Inflammatory macrophage treated with lipopolysaccharide for 4 hours (primary cell): ENCODE measurements at regions not wholly inside any gene's neighbourhood (a gene's known extent, or its start where the extent isn't known, plus 50 kb on each side); places are given as distances from the start of the nearest gene placed in this dataset.
A peak's percentile ranks its signal among the peaks of the same experiment; 100 is the strongest.
"Not testable (repeated sequence)": the region's sequence is repeated elsewhere in the genome, so short reads cannot be mapped to it uniquely, and the experiment has no call there.

Experiments used
- DNase-seq: peaks from one replicate; pipeline ENCODE4 v3.0.0-alpha.2; 2020

DNA sequence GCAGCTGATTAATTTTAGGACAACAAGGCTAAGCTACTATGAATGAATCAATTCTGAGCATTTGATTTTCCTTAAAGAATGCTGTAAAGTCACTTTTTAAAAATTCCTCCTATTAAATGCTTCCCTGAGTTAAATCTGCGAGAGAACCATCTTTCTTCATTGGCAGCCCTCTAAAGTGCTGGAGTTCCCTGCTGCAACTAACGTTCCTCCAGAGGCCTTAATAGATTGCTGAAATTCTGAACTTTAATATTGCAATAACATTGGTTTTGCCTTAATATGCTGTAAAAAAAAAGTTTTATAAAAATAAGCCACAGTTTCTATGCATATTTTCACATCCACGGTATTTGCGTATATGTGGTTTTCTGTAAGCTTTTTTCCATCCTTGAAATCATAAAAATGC lies 298.0 kb upstream of the PIK3R1 start:
- no peak for DNase-seq

DNA sequence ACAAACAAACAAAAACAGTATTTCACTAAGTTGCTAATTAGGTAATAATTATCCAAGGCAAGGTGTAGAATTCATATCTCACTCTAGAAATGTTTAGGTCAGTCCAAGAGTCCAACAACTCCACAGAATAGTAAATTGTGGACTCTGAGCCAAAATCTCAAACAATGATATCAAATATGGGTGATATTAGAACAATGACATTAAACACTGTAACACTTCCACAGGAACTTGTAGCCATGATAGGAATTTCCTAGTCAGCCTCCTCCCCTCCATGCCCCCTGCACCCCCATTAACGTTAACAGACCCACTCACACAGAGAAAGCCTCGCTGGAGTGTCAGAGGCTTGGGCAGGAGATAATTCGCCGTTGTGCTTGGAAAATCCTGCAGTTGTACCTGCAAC lies 305.0 kb upstream of the PIK3R1 start:
- no peak for DNase-seq

DNA sequence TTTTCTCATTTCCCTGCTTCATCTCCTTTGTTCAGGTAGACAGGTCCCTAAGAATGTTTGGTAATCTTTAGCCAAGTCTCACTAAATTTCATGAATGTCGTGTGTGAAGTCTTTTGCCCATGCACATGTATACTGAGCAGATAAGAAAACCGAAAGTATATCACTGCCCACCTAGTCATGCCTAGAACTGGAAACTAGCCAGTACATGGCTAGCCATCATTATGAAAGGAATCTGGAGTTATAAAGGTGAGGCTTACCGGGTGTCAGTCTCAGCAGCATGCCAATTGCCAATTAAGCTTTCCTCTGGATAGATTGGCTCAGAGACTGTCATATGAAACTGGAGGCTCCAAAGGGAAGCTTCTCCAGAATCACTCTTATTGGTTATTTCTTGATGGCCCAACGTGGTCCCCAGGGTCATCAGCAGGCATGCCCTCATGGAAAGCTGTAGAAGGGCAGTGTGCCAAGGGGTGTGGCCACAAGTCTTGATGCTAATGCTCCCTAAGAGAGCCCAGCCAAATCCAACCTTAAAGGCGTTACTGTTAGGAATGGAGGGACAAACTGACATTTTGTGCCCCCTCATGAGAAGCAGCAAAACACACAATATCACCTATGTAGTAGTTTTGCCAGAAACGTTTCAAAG lies 307.3 kb upstream of the PIK3R1 start:
- no peak for DNase-seq

DNA sequence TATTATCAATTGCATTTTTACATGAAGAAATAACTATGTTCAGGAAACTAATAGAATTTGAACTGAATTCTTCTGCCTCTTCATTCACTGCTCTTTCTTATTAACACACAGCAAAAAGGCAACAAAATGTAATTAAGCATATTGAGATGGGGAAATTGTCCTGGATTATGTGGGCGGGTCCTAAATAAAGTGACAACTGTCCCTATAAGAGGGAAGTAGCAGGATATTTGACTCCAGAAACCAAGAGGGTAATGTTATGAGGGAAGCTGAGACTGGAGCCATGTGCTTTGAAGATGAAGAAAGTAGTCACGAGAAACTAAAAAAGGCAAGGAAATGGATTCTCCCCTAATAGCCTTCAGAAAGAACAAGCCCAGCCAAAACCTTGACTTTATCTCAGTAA lies 311.2 kb upstream of the PIK3R1 start:
- DNase-seq = peak; percentile 66

- no peak for DNase-seq
These were observed 311.9 kb upstream of the PIK3R1 start for GRCh38 chr5:67903656-67904055.

GRCh38 chr5:67903121-67903520 lies 312.4 kb upstream of the PIK3R1 start:
- DNase-seq = no peak

- no peak for DNase-seq
These were observed 313.1 kb upstream of the PIK3R1 start for GRCh38 chr5:67902497-67902830.

DNA sequence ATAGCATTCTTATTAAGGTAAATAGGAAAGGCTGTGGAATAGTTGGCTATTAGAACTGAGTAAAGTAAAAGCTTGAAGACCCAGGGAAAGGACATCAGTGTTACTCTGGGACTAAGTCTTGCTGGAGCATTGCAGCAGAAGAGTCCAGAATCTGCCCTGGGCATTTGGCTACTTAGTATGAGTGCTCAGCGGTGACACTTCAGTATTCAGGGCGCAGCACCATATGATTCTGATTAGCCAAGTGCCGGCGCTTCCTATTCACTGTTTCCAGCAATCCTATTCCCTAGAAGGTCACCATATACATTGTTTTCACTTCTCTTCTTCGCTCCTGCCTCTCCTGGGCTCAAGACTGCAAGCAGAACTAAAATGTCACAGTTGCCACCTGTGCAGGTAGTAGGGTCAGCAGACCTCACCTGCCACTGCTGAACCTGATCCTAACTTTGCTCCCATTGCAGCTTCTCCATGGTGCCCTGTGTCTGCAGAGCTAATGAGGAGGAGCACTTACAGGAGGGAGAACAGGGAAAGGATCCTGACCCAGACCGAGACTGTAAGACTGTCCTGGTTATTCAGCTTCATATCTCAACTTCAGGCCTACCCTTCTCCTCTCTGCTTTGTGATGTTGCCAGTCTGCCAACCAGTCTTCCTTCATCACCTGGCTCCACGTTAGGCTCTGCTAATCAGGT lies 313.6 kb upstream of the PIK3R1 start:
- DNase-seq = no peak

DNA sequence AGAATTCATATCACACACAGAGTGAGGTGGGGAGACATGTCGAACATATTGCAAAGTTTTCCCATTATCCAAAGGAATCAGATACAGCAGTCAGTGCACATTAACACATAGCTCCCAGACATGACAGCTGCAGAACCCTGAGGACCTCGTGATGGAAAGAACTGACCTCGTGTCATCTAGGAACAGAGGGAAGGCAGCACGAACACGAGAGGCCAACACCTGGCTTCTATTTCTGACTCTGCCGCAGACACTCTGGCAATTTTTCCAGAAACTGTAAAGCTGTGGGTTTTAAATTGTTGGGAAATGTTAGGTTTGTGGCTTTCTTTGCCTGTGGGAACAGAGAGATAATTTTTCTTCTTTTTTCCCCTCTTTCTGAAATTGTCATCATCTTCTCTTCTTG lies 315.0 kb upstream of the PIK3R1 start:
- no peak for DNase-seq

- DNase-seq = no peak
These were observed 317.6 kb upstream of the PIK3R1 start for GRCh38 chr5:67897980-67898379.

DNA sequence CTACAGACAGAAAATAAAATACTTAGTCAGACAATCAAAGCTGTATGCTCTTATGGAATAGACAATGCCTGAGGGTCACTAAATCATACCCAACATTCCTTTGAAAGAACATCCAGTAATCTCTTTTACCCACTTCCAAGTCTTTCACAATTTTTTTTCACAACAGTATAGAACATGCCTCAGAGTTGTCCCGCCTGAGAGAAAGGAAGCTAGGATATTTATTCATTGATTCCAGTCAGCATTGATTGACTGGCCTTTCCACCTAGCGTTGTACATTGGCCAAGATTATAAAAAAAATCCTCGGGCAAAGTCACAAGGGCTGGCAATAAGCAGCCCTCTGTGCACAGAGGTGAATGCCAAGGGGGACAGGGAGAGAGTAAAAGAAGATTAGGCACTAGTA lies 318.1 kb upstream of the PIK3R1 start:
- no peak for DNase-seq

- peak; percentile 5 for DNase-seq
These were observed 318.6 kb upstream of the PIK3R1 start for GRCh38 chr5:67896930-67897313.

- DNase-seq = peak; percentile 72
These were observed 319.1 kb upstream of the PIK3R1 start for GRCh38 chr5:67896311-67896929.

DNA sequence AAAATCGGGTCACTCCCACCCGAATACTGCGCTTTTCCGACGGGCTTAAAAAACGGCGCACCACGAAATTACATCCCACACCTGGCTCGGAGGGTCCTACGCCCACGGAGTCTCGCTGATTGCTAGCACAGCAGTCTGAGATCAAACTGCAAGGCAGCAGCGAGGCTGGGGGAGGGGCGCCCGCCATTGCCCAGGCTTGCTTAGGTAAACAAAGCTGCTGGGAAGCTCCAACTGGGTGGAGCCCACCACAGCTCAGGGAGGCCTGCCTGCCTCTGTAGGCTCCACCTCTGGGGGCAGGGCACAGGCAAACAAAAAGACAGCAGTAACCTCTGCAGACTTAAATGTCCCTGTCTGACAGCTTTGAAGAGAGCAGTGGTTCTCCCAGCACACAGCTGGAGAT lies 325.7 kb upstream of the PIK3R1 start:
- not testable (repeated sequence) for DNase-seq

DNA sequence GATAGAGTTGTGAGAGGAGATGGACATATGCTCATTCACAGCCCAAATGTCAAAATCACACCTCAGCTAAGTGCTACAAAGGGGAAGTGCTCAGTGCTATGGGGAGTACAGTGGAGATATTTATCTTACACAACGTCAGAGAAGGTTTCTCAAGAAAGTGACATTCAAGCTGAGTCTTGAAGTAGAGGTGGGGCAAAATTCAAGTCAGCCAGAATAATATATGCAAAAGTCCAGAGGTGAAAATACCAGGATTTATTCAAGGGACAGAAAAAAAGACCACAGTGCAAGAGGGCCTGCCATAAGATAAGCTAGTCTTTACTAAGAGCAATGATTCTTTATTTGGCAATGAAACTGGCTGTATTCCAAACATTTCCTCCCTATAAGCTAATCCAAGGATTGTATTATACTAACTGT lies 327.8 kb upstream of the PIK3R1 start:
- peak; percentile 73 for DNase-seq

DNA sequence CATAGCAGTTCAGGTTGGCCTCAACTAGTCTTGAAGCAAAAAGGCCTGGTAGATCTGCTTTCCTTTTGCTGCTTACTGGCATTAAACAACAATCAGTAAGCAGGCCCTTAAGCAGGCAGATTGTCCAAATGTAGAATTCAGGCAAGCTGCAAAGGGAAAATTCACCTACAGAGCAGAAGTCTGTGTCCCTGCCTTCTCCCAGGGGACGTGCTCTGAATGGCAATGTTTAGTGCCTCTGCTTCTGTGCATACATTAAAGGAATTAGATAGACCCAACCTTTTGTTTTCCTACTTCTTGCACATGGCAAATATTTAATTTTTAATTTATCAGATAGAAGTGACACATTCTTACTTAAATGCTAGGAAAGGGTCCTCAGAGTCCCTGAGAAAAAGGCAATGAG lies 328.8 kb upstream of the PIK3R1 start:
- DNase-seq = no peak

- DNase-seq = no peak
These were observed 334.7 kb upstream of the PIK3R1 start for GRCh38 chr5:67880876-67881275.

- no peak for DNase-seq
These were observed 335.1 kb upstream of the PIK3R1 start for GRCh38 chr5:67880511-67880805.

- DNase-seq = no peak
These were observed 335.7 kb upstream of the PIK3R1 start for GRCh38 chr5:67879620-67880510.

- no peak for DNase-seq
These were observed 336.6 kb upstream of the PIK3R1 start for GRCh38 chr5:67878933-67879332.

DNA sequence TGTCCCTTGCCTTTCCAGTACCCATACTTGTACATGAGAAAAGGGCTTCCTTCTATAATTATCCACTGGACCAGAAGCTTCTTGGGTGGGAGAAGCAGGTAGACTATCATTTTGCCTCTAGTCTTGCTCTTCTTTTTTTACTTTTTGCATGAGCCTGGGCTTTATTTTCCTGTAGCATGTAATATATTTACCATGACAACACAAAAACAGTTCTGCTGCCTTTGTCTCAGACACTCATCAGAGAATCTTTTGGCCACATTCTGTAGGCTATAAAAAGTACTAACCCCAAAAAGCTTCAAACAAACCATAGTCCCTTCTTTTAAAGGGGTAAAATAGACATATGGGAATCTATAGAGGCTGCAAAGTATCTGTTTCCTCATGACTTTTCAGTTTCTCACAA lies 339.2 kb upstream of the PIK3R1 start:
- no peak for DNase-seq

DNA sequence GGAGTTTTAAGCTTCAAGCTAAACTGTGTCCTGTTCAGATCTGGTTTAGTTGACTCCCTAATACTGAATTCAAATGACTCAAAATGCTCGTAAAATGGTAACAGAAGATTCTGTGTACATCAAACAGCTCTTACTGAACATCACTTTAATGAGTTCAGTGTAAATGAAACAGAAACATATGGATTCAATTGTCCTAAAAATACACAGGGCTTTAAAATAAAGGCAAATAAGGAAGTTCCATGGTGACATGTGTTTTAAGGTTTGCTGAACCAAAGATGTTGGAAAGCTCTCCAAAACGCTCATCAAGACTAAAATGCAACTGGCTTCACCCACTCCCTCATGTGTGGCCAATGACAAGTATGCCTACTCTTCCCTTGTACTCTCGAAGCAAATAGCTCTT lies 340.0 kb upstream of the PIK3R1 start:
- no peak for DNase-seq

DNA sequence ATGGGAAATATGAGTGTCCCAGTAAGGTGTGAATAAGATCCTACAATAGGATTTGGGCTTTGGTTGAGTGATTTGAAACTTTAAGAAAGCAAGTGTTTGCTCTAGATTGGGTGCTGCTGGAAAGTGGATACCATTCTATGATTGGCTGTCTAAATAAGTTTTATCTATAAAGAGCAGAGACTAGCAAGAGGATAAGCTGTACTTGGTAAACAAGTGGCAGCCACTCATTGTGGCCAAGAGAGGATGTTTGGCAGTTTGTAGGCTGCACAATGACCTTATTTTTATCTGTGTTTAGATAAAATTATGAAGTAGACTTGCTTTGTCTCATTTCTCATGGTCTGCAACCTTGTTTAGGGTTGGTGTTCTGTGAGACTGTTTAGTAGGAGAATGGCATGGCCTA lies 341.6 kb upstream of the PIK3R1 start:
- DNase-seq = no peak

DNA sequence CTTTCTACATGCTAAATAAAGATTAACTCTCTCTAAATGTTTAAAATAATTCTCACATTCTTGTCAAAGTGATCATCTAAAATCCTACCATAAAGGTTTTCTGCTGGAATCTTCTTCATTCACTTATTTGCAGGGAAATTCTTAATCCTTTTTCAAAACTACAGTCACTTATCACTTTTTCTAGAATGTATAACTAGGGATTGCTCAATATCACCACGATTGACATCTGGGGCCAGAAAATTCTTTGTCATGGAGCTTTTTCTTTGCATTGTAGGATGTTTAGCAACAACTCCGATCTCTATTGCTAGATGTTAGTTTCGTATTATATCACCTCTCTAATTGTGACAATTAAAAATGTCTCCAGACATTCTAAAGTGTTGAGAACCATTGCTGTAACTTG lies 344.9 kb upstream of the PIK3R1 start:
- DNase-seq = no peak
